ENCODE measurements at regions not wholly inside any gene's neighbourhood (a gene's known extent, or its start where the extent isn't known, plus 50 kb on each side); places are given as distances from the start of the nearest gene placed in this dataset.

DNA sequence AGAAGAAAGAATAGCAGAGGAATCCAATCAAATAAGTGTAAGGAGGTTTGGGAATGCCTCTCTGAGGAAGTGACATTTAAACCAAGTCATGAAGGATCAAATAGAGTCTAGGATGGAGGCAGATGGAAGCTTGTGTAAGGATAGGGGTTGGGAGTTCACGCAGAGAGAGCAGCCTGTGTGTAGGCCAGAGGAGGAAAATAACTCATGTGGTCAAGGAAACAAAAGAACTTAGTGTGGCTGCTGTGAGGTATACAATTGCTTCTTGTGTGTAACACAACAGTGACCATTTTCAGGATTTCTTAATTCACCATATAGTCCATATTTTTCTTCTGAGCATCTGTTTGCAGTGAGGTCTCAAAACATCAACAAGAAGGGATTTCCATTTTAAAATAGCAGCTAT, 77.6 kb upstream of the PACRGL start:
- TF ChIP-seq, protein P1, sequence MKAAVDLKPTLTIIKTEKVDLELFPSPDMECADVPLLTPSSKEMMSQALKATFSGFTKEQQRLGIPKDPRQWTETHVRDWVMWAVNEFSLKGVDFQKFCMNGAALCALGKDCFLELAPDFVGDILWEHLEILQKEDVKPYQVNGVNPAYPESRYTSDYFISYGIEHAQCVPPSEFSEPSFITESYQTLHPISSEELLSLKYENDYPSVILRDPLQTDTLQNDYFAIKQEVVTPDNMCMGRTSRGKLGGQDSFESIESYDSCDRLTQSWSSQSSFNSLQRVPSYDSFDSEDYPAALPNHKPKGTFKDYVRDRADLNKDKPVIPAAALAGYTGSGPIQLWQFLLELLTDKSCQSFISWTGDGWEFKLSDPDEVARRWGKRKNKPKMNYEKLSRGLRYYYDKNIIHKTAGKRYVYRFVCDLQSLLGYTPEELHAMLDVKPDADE (IDR thresholded peaks at IDR 0.05) = no peak
- TF ChIP-seq JUNB (IDR thresholded peaks at IDR 0.05; ENCODE audit: unreplicated experiment) (no peak), STAT1 (IDR thresholded peaks at IDR 0.05; ENCODE audit: unreplicated experiment) (no peak), ZNF331 (CRISPR knock-in tag; IDR thresholded peaks at IDR 0.05; ENCODE audit: low read depth) (no peak), POLR2AphosphoS5 (IDR thresholded peaks at IDR 0.05; ENCODE audit: low read depth) (no peak), CREB1 (CRISPR knock-in tag; IDR thresholded peaks at IDR 0.05; ENCODE audit: low read depth) (no peak), EZH2 (IDR thresholded peaks at IDR 0.05; ENCODE audit: low read depth, unreplicated experiment) (no peak), EZH2phosphoT487 (IDR thresholded peaks at IDR 0.05; ENCODE audit: unreplicated experiment) (no peak), ZNF114 (CRISPR knock-in tag; IDR thresholded peaks at IDR 0.05) (no peak), NANOG (IDR thresholded peaks at IDR 0.05; ENCODE audit: borderline replicate concordance) (no peak)
- TF ChIP-seq, protein P2, sequence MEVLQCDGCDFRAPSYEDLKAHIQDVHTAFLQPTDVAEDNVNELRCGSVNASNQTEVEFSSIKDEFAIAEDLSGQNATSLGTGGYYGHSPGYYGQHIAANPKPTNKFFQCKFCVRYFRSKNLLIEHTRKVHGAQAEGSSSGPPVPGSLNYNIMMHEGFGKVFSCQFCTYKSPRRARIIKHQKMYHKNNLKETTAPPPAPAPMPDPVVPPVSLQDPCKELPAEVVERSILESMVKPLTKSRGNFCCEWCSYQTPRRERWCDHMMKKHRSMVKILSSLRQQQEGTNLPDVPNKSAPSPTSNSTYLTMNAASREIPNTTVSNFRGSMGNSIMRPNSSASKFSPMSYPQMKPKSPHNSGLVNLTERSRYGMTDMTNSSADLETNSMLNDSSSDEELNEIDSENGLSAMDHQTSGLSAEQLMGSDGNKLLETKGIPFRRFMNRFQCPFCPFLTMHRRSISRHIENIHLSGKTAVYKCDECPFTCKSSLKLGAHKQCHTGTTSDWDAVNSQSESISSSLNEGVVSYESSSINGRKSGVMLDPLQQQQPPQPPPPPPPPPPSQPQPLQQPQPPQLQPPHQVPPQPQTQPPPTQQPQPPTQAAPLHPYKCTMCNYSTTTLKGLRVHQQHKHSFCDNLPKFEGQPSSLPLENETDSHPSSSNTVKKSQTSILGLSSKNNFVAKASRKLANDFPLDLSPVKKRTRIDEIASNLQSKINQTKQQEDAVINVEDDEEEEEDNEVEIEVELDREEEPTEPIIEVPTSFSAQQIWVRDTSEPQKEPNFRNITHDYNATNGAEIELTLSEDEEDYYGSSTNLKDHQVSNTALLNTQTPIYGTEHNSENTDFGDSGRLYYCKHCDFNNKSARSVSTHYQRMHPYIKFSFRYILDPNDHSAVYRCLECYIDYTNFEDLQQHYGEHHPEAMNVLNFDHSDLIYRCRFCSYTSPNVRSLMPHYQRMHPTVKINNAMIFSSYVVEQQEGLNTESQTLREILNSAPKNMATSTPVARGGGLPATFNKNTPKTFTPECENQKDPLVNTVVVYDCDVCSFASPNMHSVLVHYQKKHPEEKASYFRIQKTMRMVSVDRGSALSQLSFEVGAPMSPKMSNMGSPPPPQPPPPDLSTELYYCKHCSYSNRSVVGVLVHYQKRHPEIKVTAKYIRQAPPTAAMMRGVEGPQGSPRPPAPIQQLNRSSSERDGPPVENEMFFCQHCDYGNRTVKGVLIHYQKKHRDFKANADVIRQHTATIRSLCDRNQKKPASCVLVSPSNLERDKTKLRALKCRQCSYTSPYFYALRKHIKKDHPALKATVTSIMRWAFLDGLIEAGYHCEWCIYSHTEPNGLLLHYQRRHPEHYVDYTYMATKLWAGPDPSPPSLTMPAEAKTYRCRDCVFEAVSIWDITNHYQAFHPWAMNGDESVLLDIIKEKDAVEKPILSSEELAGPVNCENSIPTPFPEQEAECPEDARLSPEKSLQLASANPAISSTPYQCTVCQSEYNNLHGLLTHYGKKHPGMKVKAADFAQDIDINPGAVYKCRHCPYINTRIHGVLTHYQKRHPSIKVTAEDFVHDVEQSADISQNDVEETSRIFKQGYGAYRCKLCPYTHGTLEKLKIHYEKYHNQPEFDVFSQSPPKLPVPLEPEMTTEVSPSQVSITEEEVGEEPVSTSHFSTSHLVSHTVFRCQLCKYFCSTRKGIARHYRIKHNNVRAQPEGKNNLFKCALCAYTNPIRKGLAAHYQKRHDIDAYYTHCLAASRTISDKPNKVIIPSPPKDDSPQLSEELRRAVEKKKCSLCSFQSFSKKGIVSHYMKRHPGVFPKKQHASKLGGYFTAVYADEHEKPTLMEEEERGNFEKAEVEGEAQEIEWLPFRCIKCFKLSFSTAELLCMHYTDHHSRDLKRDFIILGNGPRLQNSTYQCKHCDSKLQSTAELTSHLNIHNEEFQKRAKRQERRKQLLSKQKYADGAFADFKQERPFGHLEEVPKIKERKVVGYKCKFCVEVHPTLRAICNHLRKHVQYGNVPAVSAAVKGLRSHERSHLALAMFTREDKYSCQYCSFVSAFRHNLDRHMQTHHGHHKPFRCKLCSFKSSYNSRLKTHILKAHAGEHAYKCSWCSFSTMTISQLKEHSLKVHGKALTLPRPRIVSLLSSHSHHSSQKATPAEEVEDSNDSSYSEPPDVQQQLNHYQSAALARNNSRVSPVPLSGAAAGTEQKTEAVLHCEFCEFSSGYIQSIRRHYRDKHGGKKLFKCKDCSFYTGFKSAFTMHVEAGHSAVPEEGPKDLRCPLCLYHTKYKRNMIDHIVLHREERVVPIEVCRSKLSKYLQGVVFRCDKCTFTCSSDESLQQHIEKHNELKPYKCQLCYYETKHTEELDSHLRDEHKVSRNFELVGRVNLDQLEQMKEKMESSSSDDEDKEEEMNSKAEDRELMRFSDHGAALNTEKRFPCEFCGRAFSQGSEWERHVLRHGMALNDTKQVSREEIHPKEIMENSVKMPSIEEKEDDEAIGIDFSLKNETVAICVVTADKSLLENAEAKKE (CRISPR knock-in tag; IDR thresholded peaks at IDR 0.05) = no peak
- TF ChIP-seq, protein P3, sequence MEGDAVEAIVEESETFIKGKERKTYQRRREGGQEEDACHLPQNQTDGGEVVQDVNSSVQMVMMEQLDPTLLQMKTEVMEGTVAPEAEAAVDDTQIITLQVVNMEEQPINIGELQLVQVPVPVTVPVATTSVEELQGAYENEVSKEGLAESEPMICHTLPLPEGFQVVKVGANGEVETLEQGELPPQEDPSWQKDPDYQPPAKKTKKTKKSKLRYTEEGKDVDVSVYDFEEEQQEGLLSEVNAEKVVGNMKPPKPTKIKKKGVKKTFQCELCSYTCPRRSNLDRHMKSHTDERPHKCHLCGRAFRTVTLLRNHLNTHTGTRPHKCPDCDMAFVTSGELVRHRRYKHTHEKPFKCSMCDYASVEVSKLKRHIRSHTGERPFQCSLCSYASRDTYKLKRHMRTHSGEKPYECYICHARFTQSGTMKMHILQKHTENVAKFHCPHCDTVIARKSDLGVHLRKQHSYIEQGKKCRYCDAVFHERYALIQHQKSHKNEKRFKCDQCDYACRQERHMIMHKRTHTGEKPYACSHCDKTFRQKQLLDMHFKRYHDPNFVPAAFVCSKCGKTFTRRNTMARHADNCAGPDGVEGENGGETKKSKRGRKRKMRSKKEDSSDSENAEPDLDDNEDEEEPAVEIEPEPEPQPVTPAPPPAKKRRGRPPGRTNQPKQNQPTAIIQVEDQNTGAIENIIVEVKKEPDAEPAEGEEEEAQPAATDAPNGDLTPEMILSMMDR (conservative IDR thresholded peaks at IDR 0.05; ENCODE audit: low read depth in 2 of 2) = no peak
- TF ChIP-seq, protein P4, sequence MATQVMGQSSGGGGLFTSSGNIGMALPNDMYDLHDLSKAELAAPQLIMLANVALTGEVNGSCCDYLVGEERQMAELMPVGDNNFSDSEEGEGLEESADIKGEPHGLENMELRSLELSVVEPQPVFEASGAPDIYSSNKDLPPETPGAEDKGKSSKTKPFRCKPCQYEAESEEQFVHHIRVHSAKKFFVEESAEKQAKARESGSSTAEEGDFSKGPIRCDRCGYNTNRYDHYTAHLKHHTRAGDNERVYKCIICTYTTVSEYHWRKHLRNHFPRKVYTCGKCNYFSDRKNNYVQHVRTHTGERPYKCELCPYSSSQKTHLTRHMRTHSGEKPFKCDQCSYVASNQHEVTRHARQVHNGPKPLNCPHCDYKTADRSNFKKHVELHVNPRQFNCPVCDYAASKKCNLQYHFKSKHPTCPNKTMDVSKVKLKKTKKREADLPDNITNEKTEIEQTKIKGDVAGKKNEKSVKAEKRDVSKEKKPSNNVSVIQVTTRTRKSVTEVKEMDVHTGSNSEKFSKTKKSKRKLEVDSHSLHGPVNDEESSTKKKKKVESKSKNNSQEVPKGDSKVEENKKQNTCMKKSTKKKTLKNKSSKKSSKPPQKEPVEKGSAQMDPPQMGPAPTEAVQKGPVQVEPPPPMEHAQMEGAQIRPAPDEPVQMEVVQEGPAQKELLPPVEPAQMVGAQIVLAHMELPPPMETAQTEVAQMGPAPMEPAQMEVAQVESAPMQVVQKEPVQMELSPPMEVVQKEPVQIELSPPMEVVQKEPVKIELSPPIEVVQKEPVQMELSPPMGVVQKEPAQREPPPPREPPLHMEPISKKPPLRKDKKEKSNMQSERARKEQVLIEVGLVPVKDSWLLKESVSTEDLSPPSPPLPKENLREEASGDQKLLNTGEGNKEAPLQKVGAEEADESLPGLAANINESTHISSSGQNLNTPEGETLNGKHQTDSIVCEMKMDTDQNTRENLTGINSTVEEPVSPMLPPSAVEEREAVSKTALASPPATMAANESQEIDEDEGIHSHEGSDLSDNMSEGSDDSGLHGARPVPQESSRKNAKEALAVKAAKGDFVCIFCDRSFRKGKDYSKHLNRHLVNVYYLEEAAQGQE (IDR thresholded peaks at IDR 0.05; ENCODE audit: unreplicated experiment) = no peak
- H3K27me3 Mint-ChIP-seq (ENCODE audit: insufficient read depth, low read depth, poor library complexity) = no peaks in the 10 kb centered on the region
- Histone ChIP-seq H3K9me2 (ENCODE audit: insufficient read depth) (no peaks in the 10 kb centered on the region; the same call in 1 of the 2 replicates), H3K4me1 (ENCODE audit: insufficient read depth) (peaks cover 36% of the 10 kb centered on the region), H3F3A (replicated peaks; ENCODE audit: low read depth) (no peaks in the 10 kb centered on the region), H4K20me1 (replicated peaks; ENCODE audit: insufficient read depth) (no peaks in the 10 kb centered on the region), H2AFZ (no peak overlapping the region), H3K36me3 (ENCODE audit: insufficient read depth) (no peaks in the 10 kb centered on the region), H3K27ac (ENCODE audit: low read depth) (no peak overlapping the region), H3K4me3 (no peak overlapping the region), H3K79me2 (replicated peaks; ENCODE audit: insufficient read depth) (no peaks in the 10 kb centered on the region), H3K4me2 (no peak overlapping the region), H3K27me3 (ENCODE audit: insufficient read depth) (no peaks in the 10 kb centered on the region)
- no peak overlapping the region for H3K4me3 Mint-ChIP-seq
- ATAC-seq (no peak), DNase-seq (ENCODE audit: low spot score) (no peak)
- no peaks in the 10 kb centered on the region for H3K9me3 Mint-ChIP-seq
- no peak overlapping the region for H3K27ac Mint-ChIP-seq
- peaks cover 25% of the 10 kb centered on the region for H3K4me1 Mint-ChIP-seq
- 0 out of 3 replicates have a peak, but pooled peaks cover 4% of the 10 kb centered on the region for H3K36me3 Mint-ChIP-seq (ENCODE audit: low read depth)

Measured in GM23338 (cell line).